ENCODE measurements at regions not wholly inside any gene's neighbourhood (a gene's known extent, or its start where the extent isn't known, plus 50 kb on each side); places are given as distances from the start of the nearest gene placed in this dataset.
"Not testable (repeated sequence)": the region's sequence is repeated elsewhere in the genome, so short reads cannot be mapped to it uniquely, and the experiment has no call there.

- not testable (repeated sequence) for DNase-seq (ENCODE audit: low read depth, low spot score)
Measured at GRCh38 chr16:21487956-21488355, 111.4 kb upstream of the METTL9 start.

- DNase-seq (ENCODE audit: low read depth, low spot score), result not testable (repeated sequence)
Measured at GRCh38 chr16:21499046-21499445, 100.3 kb upstream of the METTL9 start.

DNA sequence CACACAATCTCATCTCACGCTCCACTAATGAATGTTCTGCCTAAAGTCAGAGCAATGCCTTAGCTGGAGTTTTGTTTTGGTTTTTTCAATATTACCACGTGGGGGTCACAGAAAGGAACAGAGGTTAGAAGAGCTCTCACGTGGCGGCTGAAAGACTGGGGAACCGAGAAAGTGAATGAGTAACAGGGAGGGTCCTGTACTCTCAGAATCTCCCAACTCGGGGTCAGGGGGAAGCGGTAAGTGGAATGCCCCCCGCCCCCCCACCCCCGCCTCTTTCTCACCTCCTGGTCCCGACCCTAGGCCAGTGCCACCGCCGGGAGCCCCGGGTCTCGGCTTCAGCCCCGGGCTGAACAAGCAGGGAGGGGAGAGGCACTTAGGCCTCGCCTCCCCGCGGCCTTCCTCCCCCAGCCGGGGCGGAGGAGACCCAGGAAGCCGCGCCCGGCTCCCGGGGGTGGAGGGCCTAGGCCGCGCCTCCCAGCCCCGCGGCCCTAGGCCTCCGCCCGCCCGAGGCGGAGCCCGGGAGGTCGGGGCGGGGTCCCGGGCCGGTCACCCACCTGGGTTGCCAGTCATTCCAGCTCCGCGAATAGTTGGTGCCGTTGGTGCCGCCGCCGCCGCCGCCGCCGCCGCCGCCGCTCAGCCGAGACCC lies 98.0 kb upstream of the METTL9 start:
- DNase-seq (ENCODE audit: low read depth, low spot score), result peak; percentile 67

- DNase-seq (ENCODE audit: low read depth, low spot score), result peak; percentile 99
Measured at GRCh38 chr16:21501869-21502667, 97.3 kb upstream of the METTL9 start.

- not testable (repeated sequence) for DNase-seq (ENCODE audit: low read depth, low spot score)
Measured at GRCh38 chr16:21503574-21503920, 95.8 kb upstream of the METTL9 start.

GRCh38 chr16:21503941-21504832 lies 95.2 kb upstream of the METTL9 start:
- not testable (repeated sequence) for DNase-seq (ENCODE audit: low read depth, low spot score)

DNA sequence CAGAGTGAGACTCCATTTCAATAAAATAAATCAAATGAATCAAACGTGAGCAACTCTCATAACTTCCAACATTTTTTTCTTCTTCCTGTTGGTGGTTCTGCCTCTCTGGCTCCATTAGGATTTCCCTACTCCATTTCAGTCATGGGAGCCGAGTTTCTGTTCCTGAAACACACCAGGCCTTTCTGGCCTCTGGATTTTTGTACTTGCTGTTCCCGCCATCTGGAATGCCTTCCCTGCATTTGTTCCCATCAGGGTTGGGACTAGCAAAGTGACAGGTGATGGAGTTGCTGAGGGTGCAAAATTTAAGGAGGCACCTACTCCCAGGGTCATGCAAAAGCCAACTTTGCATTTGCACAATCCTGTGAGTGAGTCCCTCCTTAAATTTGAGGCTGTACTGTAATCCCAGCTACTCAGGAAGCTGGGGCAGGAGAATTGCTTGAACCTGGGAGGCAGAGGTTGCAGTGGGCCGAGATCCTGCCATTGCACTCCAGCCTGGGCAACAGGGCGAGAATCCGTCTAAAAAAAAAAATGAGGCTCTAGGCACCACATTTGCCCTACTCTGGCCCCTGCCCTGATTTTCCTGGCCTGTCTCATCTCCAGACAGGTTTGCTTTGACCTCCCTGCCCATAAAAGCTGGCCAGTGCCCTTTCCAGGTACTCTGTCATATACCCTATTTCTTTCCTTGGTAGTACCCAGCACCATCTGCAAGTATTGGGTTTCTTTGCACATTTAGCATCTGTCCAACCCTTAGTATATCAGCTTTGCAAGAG lies 93.4 kb upstream of the METTL9 start:
- not testable (repeated sequence) for DNase-seq (ENCODE audit: low read depth, low spot score)

- DNase-seq (ENCODE audit: low read depth, low spot score), result peak; percentile 14
Measured at GRCh38 chr16:21506857-21507456, 92.4 kb upstream of the METTL9 start.

DNA sequence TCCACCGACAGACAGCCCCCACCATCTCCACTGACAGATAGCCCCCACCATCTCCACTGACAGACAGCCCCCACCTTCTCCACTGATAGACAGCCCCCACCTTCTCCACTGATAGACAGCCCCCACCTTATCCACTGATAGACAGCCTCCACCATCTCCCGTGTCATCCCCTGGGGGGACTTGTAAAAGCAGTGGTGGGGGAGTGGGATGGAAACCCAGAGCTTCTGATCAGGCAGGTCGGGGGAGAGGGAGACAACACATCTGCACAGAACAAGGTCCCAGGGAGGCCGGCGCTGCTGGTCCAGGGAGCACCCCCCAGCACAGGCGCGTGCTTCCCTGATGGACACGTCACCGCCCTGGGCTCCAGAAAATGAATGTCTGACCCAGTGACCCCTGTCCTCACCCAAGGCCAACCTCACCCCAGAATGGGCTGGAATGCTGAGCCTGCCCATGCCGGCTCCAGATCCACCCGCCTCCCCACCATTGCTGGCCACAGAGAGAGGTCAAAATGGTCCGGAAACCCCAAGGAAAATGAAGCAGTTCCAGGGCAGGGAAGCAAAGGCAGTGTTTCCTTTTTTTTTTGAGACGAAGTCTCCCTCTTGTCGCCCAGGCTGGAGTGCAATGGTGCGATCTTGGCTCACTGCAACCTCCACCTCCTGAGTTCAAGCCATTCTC lies 91.6 kb upstream of the METTL9 start:
- peak; percentile 34 for DNase-seq (ENCODE audit: low read depth, low spot score)

GRCh38 chr16:21508661-21509436 lies 90.5 kb upstream of the METTL9 start:
- peak; percentile 49 for DNase-seq (ENCODE audit: low read depth, low spot score)

- peak; percentile 13 for DNase-seq (ENCODE audit: low read depth, low spot score)
Measured at GRCh38 chr16:21509437-21510086, 89.8 kb upstream of the METTL9 start.

GRCh38 chr16:21510869-21511255 lies 88.5 kb upstream of the METTL9 start:
- not testable (repeated sequence) for DNase-seq (ENCODE audit: low read depth, low spot score)

- peak; percentile 74 for DNase-seq (ENCODE audit: low read depth, low spot score)
Measured at GRCh38 chr16:21511315-21512210, 87.8 kb upstream of the METTL9 start.

DNA sequence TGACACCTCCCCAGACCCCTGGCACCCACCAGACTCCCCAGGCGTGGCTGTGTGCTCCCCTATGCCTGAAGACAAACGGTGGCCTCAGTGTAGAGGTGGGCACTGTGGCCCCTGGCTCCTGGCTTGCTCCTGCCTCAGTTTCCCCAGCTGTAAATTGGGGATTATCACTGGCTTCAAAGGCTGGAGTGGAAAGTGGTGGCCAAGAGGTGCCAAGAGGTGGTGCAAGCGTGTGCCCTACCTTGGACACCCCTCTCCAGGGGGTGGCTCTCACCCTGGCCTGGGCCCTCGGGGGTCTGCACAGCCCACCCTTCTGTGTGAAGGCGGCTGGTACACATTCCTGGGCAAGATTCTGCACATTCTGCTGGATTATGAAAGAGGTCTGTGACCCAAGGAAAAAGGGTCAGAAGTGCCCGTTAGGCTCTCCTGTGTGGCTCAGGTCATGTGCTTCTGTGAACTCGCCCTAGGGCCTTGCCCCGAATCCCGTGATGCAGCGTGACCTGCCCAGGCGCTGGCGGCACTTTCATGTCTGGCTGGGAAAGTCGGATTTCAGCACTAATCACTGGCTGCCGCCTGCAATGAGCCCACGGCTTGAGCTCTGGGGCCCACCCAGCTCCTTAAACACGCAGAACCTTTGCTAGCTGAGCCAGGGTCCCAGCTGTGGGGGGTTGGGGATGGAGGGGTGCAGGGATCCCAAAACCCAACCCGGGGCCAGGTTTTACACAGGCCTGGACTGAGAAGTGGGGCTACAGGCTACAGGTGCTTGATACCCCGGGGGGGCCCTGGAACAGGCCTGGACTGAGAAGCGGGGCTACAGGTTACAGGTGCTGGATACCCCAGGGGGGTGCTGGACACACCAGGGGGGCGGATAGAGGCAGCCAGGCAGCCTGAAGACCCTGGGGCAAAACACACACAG lies 86.8 kb upstream of the METTL9 start:
- peak; percentile 85 for DNase-seq (ENCODE audit: low read depth, low spot score)

DNA sequence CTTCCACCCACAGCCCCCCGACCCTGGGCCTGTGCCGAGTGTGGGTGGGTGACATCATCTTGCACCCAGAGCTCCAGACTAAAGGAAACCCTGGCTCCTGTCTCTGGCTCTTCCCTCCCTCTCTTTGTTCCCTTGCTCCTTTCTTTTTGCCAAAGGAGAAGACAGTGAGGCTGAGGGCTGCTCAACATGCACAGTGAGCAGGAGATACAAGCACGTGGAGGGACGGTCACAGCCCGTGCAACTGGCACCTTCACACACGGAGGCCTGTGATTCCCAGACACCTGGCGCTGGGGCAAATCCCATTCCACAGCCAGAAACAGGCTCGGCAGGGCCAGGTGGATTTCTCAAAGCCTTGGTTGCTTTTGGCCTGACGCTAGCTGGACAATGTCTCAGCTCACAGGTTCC lies 86.0 kb upstream of the METTL9 start:
- peak; percentile 64 for DNase-seq (ENCODE audit: low read depth, low spot score)

- peak; percentile 37 for DNase-seq (ENCODE audit: low read depth, low spot score)
Measured at GRCh38 chr16:21513812-21514473, 85.4 kb upstream of the METTL9 start.
